Stimulated activated CD8-positive, alpha-beta memory T cell treated with anti-CD3 and anti-CD28 coated beads, Interleukin-7, amount 100 ng/mL, for 4 hours (primary cell): ENCODE measurements at regions not wholly inside any gene's neighbourhood (a gene's known extent, or its start where the extent isn't known, plus 50 kb on each side); places are given as distances from the start of the nearest gene placed in this dataset.

ENCODE experiments used
- DNase-seq, 2 donors: peaks; one replicate each; pipeline ENCODE4 v3.0.0-alpha.2; 2020; ENCODE audit warnings: low read depth in 2 of 2

DNA sequence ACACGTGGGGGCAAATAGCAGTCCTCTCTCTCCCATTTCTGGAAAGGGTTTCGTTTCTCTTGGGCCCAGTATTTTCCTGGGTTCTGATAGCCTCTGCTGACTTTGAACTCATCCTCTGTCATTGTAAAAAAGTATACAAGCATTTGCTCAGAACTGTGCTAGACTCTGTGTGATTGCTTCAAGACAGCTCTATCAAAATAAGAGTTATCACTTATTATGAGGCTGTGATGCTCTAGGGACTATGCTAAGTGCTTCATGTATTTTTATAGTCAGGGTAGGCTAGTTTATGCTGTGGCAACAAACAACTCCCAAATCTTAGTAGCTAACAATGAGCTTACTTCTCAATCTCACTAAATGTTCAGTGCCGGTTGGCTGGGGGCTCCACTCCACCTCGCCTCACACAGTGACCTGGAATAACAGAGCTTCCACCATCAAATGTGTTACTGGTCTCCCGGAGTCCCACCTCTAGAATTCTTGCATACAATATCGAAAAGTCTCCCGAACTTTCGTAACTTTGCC, 110.8 kb upstream of the CDC42EP3 start:
- DNase-seq = no peak

DNA sequence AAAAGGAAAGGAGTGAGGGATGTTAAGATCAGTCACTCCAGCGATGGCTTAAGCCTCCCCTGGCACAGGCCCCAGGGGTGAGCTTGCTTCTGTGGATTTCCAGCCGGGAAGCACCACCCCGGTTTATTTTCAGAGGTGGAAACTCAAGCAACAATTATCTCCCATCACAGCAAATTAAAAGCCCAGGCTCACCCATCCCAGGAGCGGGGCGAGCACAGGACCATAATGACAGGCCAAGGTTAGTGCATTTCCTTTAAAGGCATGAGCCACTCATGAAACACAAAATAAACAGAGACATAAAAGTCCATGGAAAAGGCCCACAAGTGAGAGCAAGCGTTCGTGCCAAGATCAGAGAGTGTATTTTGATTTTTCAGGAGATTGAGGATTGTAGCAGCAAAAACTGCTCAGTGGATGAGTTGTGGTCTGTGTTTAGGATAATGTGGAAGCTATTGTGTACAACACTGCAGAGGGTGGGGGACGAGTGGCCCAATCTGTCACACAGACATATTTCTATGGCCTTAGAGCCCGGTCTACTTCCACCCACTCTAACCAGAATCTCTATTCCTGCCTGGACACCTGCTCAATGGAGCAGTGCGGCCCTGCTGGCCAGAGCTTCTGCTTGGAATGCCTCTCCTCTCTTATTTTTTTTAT, 111.4 kb upstream of the CDC42EP3 start:
- no peak for DNase-seq

DNA sequence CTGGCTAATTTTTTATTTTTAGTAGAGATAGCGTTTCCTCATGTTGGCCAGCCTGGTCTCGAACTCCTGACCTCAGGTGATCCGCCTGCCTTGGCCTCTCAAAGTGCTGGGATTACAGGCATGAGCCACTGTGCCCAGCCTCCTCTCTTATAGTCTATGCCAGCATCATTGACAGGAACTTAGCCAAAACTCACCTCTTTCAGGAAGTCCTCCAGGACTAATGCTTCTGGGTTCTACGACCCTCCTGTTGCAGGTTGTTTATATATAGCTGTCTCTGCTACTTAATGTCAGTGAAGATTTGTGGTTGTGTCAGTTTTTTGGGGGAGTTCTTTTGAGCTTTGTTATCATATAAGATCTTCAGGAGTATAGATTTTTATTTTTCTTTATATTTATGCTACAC, 112.1 kb upstream of the CDC42EP3 start:
- no peak for DNase-seq

DNA sequence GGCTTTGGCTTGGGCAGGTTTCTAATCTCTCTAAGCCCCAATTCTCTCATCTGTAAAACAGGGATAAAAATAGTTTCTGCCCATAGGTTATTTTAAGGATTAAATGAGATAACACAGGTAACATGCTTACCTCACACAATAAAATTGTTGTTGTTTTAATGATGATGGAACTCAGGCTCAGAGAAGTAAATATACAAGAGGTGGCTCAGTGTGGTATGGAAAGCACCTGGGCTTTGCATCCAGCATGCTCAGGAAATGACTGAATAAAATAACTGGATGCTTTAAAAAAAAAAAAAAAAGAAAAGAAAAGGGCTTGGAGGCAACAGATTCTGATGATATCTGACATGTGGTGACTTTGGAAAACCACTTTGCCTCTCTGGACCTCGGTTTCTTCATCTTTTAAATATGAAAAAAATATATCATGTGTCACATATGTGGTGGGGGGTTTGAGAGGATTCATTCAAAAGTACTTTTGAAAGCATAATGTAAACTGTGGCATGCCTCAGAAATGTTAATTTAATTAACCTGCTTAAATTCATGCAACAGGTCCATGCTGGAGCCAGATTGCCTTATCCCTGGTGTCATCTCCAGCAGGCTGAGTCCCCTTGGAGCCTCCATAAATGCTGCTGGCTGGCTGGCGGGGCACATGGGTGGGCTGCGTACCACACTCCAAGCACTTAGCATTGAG, 112.8 kb upstream of the CDC42EP3 start:
- DNase-seq = no peak

DNA sequence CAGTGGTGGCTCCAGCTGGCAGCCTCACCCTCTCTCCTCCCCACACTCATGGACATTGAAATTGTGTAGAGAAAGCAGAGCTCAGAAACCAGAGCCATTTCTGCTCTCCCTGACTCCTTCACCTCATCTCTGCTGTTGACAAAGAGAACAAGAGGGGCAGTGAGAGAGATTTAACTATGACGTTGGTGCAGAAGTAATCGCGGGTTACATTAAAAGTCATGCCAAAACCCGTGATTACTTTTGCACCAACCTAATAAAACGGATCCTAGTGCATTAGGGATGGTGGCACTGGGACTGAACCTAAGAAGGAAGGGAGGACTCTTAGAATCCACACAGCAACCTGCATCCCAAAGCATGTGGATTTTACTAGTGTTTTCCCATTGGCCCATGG, 113.3 kb upstream of the CDC42EP3 start:
- DNase-seq = no peak

DNA sequence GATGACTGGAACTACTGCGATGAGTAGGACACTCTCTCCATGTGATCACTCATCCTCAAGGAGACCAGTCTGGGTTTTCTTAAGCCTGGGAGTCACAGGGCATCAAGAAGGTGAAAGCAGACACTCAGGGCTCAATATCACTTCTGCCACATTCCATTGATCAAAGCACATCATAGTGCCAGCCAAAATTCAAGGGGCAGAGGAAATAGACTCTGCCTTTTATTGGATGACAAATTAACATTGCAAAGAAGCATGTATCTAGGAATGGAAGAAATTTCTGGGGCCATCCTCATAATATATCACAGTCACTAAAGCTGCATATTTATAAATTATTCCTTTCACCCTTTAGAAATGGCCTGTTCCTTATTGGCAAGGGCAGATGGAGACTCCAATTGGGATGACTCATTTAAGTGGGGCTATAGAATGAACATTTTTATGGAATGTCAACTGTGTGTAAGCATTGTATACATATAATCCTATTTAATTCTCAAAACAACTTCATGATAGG, 114.8 kb upstream of the CDC42EP3 start:
- no peak for DNase-seq

DNA sequence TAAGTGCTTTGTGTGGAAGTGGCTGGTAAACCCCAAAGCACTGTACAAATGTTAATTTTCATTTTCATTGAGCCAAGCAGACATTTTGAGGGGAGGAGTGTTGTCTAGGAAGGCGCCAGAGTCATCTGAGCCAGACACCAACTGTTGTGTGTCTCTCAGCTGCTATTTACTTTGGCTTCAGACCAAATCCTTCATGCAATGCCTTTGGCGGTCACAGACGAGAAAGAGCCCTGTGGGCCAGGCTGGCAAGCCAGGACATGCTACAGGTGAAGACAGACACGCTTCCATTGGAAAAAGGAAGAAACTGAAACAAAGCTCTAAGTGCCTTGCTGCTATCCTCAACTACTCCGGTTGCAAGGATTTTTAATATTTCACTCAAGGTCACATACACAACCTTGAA, 115.4 kb upstream of the CDC42EP3 start:
- no peak for DNase-seq

DNA sequence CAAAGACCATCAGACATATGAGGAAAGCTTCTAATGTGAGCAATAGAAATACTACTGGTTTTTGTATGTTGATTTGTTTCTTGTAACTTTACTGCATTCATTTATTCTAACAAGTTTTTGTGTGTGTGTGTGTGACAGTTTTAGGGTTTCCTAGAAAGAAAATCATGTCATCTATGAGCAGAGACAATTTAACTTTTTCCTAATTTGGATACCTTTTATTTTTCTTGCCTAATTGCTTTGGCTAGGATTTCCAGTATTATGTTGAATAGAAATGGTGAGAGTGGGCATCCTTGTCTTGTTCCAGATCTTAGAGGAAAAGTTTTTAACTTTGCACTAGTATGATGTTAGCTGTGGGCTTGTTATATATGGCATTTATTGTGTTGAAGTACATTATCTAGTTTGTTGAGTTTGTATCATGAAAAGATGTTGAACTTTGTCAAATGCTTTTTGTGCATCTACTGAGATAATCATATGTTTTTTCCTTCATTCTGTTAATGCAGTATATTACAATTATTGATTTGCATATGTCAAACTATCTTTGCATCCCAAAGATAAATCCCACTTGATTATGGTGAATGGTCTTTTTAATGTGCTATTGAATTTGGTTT, 117.3 kb upstream of the CDC42EP3 start:
- no peak for DNase-seq

DNA sequence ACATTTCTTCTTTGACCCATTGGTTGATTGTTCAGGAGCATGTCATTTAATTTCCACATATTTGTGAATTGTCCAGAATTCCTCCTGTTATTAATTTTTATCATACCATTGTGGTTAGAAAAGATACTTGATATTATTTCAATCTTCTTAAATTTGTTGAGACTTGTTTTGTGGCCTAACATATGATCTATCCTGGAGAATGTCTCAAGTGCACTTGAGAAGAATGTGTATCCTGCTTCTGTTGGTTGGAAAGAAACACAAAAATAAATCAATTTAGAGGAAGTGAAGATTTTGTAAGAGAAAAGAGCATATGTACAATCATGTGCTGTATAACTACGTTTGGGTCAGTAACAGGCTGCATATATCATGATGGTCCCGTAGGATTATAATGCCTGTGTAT, 118.6 kb upstream of the CDC42EP3 start:
- DNase-seq = no peak

DNA sequence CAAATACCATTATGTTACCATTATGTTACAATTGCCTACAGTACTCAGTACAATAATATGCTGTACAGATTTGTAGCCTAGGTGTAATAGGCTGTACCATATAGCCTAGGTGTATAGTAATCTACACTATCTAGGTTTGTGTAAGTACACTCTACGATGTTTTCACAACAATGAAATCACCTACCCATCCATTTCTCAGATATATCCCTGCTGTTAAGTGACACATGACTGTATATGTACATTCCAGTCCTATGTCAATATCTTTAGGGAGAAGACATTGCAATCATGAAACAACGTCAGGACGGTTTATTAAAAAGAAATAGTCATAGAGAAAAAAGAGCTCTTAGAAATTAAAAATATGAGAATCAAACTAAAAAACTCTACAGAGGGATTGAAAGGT, 119.0 kb upstream of the CDC42EP3 start:
- DNase-seq = no peak

DNA sequence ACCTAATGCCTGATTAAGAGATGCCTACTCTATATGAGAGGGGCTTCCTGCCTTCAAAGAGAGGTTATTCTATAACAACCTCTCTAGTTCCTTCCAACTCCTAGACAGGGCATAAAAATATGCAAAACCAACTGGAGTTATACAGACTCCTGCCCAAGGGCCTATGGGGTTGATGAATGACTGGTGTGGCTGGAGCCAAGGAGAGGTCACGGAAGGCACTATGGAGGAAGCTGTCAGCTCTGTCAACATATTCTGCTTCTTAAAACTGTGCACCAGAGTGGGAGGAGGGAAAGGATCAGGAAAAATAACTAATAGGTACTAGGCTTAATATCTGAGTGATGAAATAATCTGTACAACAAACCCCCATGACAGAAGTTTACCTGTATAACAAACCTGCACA, 120.9 kb upstream of the CDC42EP3 start:
- DNase-seq = no peak

DNA sequence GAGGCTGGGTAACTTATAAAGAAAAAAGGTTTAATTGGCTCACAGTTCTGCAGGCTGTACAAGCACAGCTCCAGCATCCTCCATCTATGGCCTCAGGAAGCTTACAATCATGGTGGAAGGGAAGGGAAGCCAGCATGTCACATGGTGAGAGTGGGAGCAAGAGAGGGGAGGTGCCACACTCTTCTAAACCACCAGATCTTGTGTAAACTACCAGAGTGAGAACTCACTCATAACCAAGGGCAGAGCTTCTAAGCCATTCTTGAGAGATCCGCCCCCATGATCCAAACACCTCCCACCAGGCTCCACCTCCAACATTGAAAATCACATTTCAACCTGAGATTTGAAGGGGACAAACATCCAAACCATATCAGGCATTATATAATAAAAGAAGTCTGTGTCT, 121.6 kb upstream of the CDC42EP3 start:
- DNase-seq = no peak

DNA sequence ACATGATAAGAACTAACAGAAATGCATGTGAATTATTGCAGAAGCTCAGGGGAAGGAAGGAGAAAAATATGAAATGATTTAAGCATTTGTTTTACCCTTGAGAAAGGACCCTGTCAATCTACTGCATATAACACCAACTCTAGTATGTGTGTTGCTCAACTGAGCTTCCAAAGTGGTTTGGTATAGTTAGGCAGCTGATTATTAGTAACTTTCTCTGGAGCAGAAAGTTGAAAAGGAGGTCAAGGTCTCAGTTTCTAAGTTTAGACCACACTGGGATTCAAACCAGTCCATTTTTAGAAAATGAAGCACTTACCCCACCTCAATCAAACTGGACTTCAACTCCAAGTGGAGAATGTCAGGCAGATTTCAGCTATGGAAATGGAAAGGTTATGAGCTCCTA, 123.3 kb upstream of the CDC42EP3 start:
- DNase-seq = no peak

DNA sequence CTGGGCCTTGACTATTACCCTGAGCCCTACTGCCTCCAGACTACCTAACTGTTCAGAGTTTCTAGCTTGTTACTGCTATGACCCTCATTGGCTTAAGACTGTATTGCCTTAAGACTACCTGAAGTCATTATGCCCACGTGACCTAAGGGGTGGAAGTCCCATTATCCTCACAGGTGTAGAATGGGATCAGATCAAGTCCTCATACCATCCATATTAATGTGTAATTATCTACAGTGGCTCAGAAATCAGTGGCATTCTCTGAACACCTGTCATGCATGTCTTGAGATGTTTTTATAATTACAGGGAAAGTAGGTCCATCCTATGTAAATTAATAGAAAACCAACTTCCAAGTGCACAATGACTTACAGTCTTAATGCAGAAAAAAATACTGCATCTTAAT, 124.0 kb upstream of the CDC42EP3 start:
- DNase-seq = no peak

DNA sequence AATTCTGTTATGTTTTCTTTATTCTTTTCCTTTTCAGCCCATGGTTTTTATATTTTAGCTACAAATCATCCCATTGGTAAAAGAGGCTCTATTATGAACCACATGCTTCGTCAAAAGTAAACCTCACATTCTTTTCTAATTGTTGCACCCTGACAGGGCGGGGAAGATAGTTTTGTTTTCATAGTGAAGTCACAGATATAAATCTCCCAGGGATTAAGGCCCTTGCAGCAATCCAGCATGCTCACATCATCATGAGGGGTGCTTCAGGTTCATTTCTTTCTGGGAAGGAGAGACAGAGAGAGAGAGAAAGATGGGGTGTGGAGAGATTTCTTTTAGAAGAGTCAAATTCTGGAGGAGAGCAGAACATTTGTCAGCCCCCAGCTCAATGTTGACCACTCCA, 124.5 kb upstream of the CDC42EP3 start:
- no peak for DNase-seq

DNA sequence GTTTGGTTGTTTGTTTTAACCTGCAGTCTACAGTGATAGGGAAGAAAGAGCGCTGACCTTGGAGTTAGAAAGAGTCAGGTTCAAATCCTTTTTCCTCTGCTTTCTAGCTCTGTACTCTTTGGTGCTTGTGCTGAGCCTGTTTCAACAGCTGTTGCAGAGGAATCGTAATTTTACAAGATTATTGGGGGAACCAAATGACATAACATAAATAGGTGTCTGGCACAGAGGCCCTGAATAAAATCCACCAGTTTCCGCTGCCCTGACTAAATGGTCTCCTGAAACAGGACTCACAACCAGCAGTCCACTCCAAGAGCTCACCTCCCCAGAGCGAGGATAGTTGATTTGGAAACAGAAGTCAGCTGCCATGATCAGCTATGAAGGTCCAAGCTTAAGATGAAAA, 125.0 kb upstream of the CDC42EP3 start:
- DNase-seq = no peak

DNA sequence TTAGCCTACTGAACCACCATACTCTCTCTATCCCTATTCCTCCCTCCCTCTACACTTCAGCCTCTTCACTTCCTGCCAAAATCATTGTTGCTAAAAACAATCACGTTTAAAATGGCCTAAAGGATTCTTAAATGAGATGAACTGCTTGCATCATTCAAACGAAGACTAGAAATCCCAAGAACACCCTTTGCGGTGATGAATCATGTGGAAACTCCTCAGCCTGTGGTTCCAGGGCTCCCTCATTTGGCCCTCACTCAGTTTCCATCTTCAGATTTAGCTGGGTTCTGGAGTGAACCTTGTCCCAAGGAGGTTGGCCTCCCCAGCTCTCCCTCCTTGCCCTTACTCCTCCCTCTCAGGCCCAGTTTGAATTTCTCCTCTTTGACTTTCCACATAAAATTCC, 125.6 kb upstream of the CDC42EP3 start:
- DNase-seq = no peak

DNA sequence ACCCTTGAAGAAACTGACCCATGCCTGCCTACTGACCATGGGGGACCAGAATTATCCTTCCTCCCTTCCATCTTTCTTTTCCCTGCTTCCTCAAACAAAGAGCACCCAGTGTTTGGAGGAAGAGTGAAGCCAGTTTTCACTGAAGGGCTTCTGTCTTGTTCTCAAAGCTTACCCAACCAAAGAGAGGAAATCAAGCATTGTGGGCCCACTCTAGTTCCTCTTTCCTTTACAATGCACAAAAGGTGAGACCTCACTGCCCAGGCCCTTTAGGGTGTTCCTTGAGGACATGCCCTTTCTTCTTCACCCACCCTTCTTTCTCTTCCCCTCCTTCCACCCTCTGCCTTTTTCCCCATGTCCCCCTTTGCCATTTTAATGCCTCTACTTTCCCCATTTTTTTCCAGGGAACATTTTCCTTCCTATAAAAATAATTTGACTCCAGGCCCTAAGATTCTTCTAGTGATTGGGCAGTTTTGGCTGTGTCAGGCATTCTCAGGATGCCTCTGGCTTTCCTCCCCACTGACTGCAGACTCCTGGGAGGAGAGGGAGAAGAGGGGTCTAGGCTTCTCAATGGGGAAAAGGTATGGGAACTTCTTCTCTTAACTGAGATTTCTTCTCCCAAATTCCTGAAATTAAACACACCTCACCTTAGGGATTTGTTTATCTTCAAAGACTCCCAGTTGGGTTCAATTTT, 126.6 kb upstream of the RMDN2 start:
- DNase-seq = no peak

DNA sequence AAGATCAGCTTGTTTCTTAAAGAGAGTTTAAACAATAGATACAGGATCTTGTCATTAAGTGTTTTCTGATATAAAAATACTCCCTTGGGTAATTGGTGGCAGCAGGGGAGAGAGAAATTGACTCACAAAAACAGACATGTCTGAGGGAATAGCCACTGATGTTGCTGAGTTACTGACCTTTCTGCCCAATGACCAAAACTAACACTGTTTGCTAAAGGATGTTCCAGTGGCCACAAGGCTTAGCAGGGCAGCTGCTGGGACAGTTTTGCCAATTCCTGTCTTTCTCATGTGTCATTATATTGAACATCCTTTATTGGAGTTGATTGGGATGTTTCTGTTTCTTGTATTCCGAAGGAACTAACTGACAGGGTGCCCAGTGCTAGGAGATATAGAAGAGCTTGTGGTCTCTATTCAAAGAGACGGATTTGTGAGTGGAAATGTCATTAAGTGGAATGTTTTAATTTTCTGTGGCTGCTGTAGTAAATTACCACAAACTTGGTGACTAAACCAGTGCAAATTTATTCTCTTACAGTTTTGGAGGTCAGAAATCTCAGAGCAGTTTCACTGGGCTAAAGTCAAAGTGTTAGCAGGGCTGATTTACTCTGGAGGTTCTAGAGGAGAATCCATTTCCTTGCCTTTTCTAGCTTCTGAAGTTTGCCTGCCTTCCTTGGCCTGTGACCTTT, 124.8 kb upstream of the RMDN2 start:
- DNase-seq = no peak

DNA sequence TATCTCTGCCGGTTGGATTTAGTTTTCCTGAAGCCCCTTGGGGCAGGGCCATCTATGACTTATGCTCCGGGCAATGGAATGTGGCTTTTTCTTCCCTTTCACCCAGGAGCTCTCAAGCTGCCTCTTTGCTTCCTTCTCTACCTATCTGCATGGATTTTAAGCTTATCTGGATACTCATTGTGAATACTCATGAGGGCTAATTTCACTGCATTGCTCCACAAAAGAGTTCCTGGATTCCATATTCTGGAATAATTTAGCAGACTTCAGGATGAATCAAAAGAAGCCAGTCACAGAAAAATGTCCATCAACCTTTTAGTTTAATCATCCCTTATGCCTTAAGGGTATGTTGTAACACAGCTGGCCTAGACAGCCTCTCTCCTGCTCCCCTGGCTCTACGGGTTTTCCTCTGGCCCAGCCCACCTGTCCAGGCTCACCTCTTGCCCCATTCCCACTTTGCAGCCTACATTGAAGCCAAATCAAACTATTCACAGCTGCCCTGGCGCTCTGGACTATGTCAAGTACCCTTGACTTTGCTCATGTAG, 122.8 kb upstream of the RMDN2 start:
- DNase-seq = no peak

DNA sequence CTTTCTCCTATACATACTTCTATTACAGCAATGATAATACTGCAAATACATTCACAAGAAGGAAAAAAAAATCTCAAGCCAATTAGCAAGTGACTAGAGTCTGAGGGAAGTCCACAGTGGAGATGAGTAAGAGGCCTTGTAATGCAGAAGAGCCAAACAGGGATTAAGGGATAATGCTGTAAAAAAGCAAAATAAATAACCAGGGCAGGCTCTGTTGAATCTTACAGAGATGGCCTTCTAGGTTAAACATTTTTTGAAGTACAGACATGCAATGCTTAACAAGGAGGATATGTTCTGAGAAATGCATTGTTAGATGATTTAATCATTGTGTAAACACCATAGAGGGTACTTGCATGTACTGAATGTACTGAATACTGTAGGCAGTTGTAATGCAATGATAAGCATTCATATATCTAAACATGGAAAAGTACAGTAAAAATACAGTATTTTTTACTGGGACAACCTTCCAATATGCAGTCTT, 122.1 kb upstream of the RMDN2 start:
- DNase-seq = no peak
